GM12878 (cell line): ENCODE measurements at regions not wholly inside any gene's neighbourhood (a gene's known extent, or its start where the extent isn't known, plus 50 kb on each side); places are given as distances from the start of the nearest gene placed in this dataset.

Experiments used
- ATAC-seq: fragments of 200-7000 bp; cut with Tn5 transposase; 3 replicates; pipeline ENCODE4 v1.9.1; 2020; ENCODE audit warnings: mild to moderate bottlenecking, moderate library complexity
- BruUV-seq: library from RNA; stranded (reverse); fragments of 400-500 nt; replicated peaks from 2 replicates; lab custom pipeline; 2021; lab: Mats Ljungman, UMichigan
- CTCF ChIA-PET: fragments of 300-600 bp; sonication (Branson Sonifier 250); formaldehyde crosslinking; extraction: SDS; loops from one replicate; lab custom pipeline; 2021; ENCODE audit warnings: inconsistent platforms; lab: Yijun Ruan, JAX
- POLR2A ChIA-PET: fragments of 350-600 bp; formaldehyde crosslinking; extraction: SDS; loops from one replicate; lab custom pipeline; 2021; ENCODE audit warnings: inconsistent platforms; lab: Charles Lee
- RAD21 ChIA-PET: fragments of 300-600 bp; sonication (Branson Sonifier 250); formaldehyde crosslinking; loops from one replicate; lab custom pipeline; 2023; ENCODE audit warnings: antibody characterized with exemption; ENCODE audit not compliant: unreplicated experiment; lab: Charles Lee
- SMC1A ChIA-PET: fragments of 300-600 bp; sonication (Branson Sonifier 250); formaldehyde crosslinking; loops from one replicate; lab custom pipeline; 2023; ENCODE audit not compliant: unreplicated experiment, uncharacterized antibody; lab: Charles Lee
- DNase-seq: peaks from one replicate; pipeline ENCODE4 v3.0.0-alpha.2; 2011; ENCODE audit warnings: low read depth, low spot score
- FAIRE-seq: peaks from 3 replicates; lab custom pipeline; 2011; peaks lifted over from hg19 to GRCh38; lab: Jason Lieb, UNC
- H2AFZ ChIP-seq: 2 replicates; pipeline ENCODE4 v1.6.0; 2011; ENCODE audit warnings: low read depth, low read length, control low read depth; ENCODE audit not compliant: control insufficient read depth
- H3K27ac ChIP-seq: 2 replicates; pipeline ENCODE4 v1.5.1; 2011; ENCODE audit warnings: control low read depth; ENCODE audit not compliant: control insufficient read depth, insufficient read depth
- H3K27me3 ChIP-seq, 2 experiments: replicated peaks in 1 of 2; 2 replicates each; pipeline versions ENCODE4 v1.6.0 to v1.6.1; 2011; ENCODE audit warnings: low read length in 1 of 2; ENCODE audit not compliant: control insufficient read depth in 2 of 2, insufficient read depth in 2 of 2
- H3K36me3 ChIP-seq, 2 experiments: 2 replicates each; pipeline ENCODE4 v1.5.1; 2011; ENCODE audit warnings: low read length in 1 of 2; ENCODE audit not compliant: control insufficient read depth in 2 of 2, insufficient read depth in 2 of 2
- H3K4me1 ChIP-seq: 2 replicates; pipeline ENCODE4 v1.6.1; 2011; ENCODE audit warnings: mild to moderate bottlenecking, low read length, moderate library complexity, mixed read lengths; ENCODE audit not compliant: control insufficient read depth, insufficient read depth
- H3K4me2 ChIP-seq: 2 replicates; pipeline ENCODE4 v1.6.0; 2011; ENCODE audit warnings: control low read depth; ENCODE audit not compliant: control insufficient read depth, insufficient read depth
- H3K4me3 ChIP-seq: fragments of 200-600 bp; sonication (generic); 2 replicates; pipeline ENCODE4 v1.5.1; 2016
- H3K79me2 ChIP-seq: 2 replicates; pipeline ENCODE4 v1.6.0; 2011; ENCODE audit warnings: low read length; ENCODE audit not compliant: control insufficient read depth, insufficient read depth
- H3K9ac ChIP-seq: 2 replicates; pipeline ENCODE4 v1.8.0; 2011; ENCODE audit warnings: low read length, control low read depth, mixed read lengths; ENCODE audit not compliant: control insufficient read depth, insufficient read depth
- H3K9me3 ChIP-seq: replicated peaks from 3 replicates; pipeline ENCODE4 v1.5.1; 2011; ENCODE audit warnings: mild to moderate bottlenecking, low read length; ENCODE audit not compliant: control insufficient read depth, insufficient read depth
- H4K20me1 ChIP-seq: 2 replicates; pipeline ENCODE4 v1.6.0; 2011; ENCODE audit not compliant: control insufficient read depth, insufficient read depth
- CBX5 ChIP-seq: sonication (generic); IDR thresholded peaks from 2 replicates; pipeline ENCODE4 v1.6.1; 2016; ENCODE audit warnings: low read depth, moderate library complexity, mild to moderate bottlenecking, inconsistent platforms
- POLR2AphosphoS5 ChIP-seq: IDR thresholded peaks from 2 replicates; pipeline ENCODE4 v1.6.1; 2011; ENCODE audit warnings: mild to moderate bottlenecking, low read length, inconsistent platforms
- RAD51 ChIP-seq: fragments of 450-650 bp; IDR thresholded peaks from 2 replicates; pipeline ENCODE4 v1.6.1; 2016; ENCODE audit warnings: moderate library complexity, mild to moderate bottlenecking, inconsistent platforms
- RB1 ChIP-seq: fragments of 450-650 bp; formaldehyde crosslinking; IDR thresholded peaks from 2 replicates; pipeline ENCODE4 v1.6.1; 2017; ENCODE audit warnings: mild to moderate bottlenecking, borderline replicate concordance
- REST ChIP-seq: IDR thresholded peaks from 2 replicates; pipeline ENCODE4 v1.6.1; 2012; ENCODE audit warnings: mild to moderate bottlenecking, low read depth, low read length
- SIN3A ChIP-seq: IDR thresholded peaks from 2 replicates; pipeline ENCODE4 v1.6.1; 2012; ENCODE audit warnings: low read depth, low read length, improper control_type of control experiment
- TAF1 ChIP-seq: IDR thresholded peaks from 2 replicates; pipeline ENCODE4 v1.6.1; 2011; ENCODE audit warnings: mild to moderate bottlenecking, low read depth, low read length, borderline replicate concordance
- TCF12 ChIP-seq: IDR thresholded peaks from 2 replicates; pipeline ENCODE4 v1.6.1; 2011; ENCODE audit warnings: low read depth, mild to moderate bottlenecking, low read length
- YBX1 ChIP-seq: fragments of 450-650 bp; IDR thresholded peaks from 2 replicates; pipeline ENCODE4 v1.6.1; 2016; ENCODE audit warnings: antibody characterized with exemption
- ZBED1 ChIP-seq: IDR thresholded peaks from 2 replicates; pipeline ENCODE4 v1.6.1; 2016; ENCODE audit warnings: borderline replicate concordance
- ZNF384 ChIP-seq: IDR thresholded peaks from 2 replicates; pipeline ENCODE4 v1.6.1; 2012; ENCODE audit warnings: low read depth, mild to moderate bottlenecking, low read length, improper control_type of control experiment, borderline replicate concordance
- in situ Hi-C: fragments of 300-500 bp; cut with MboI; formaldehyde crosslinking; loops from 9 replicates; pipeline ENCODE4 v1.14.3; 2018; ENCODE audit warnings: mixed read lengths
- intact Hi-C: fragments of 100-400 bp; cut with micrococcal nuclease; formaldehyde crosslinking; loops from one replicate; pipeline ENCODE4 v1.14.2; 2022; ENCODE audit not compliant: unreplicated experiment
- TF ChIP-seq, protein P1 (sequence below): IDR thresholded peaks from 2 replicates; pipeline ENCODE4 v1.6.1; 2011; ENCODE audit warnings: low read depth, mild to moderate bottlenecking, low read length, moderate library complexity, borderline replicate concordance; ENCODE audit errors: extremely low read depth

GRCh38 chr2:149645391-149645790, 57.8 kb upstream of the MMADHC start:
- H3K9me3 ChIP-seq = no peaks in the 10 kb centered on the region
- H3K4me1 ChIP-seq = no peaks in the 10 kb centered on the region
- RAD21 ChIA-PET = no interaction called here
- CTCF ChIA-PET = interaction anchor here (1.2 kb wide), 1 partner anchor 50 kb away, joined by 3 read pairs; no protein-coding TSS in a partner anchor
- POLR2A ChIA-PET = no interaction called here
- H4K20me1 ChIP-seq = no peaks in the 10 kb centered on the region
- no peaks in the 10 kb centered on the region for H3K79me2 ChIP-seq
- no peak overlapping the region for H3K27ac ChIP-seq
- BruUV-seq = no TSS peak
- no peaks in the 10 kb centered on the region for H3K36me3 ChIP-seq
- H3K4me3 ChIP-seq = no peak overlapping the region
- intact Hi-C loops = no loop called here
- in situ Hi-C loops = no loop called here
- TF ChIP-seq CBX5 (no peak), POLR2AphosphoS5 (no peak), RAD51 (no peak), RB1 (no peak), YBX1 (no peak), ZBED1 (no peak), TCF12 (no peak), ZNF384 (no peak), TAF1 (no peak), REST (no peak), SIN3A (no peak)
- TF ChIP-seq, protein P1, sequence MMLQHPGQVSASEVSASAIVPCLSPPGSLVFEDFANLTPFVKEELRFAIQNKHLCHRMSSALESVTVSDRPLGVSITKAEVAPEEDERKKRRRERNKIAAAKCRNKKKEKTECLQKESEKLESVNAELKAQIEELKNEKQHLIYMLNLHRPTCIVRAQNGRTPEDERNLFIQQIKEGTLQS = no peak
- TF ChIP-seq, all 136 proteins: peak for 0
- FAIRE-seq (no peak), ATAC-seq (no peak), DNase-seq (no peak)
- Histone ChIP-seq H3K9ac (no peak overlapping the region), H3K27me3 (no peaks in the 10 kb centered on the region), H3K4me2 (no peak overlapping the region), H2AFZ (no peak overlapping the region)
- SMC1A ChIA-PET = interaction anchor here (0.6 kb wide), 1 partner anchor 161 kb away, joined by 3 read pairs; no protein-coding TSS in a partner anchor
